ENCODE measurements at regions not wholly inside any gene's neighbourhood (a gene's known extent, or its start where the extent isn't known, plus 50 kb on each side); places are given as distances from the start of the nearest gene placed in this dataset.
A peak's percentile ranks its signal among the peaks of the same experiment; 100 is the strongest.

DNA sequence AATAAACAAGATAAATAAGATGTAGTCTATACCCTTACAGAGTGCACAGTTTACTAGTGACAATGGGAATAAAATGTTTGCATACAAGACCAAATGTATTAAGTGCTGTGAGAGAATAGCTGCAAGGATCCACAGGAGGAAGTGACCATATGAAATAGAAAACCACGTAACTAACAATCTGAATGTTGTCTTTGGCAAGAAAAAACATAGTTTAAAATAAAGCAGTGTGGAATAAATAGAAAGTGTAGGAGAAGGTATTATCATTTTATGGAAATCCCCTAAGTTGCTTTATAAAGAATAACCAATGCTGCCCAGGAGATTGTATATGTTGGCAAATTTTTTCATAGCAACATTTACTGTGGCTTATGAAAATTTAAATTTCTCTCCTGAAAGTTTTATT lies 116.1 kb downstream of the PCDH7 start:
- H3K4ac ChIP-seq (ENCODE audit: low read depth in 1 of 2, low read length in 2 of 2), result no peak overlapping the region
- no peak overlapping the region for H3K4me3 ChIP-seq (ENCODE audit: insufficient read depth in 1 of 2, low read depth in 1 of 2, low read length in 2 of 2)
- H2AFZ ChIP-seq (ENCODE audit: low read depth, low read length), result no peak overlapping the region
- H3K18ac ChIP-seq (ENCODE audit: low read depth in 1 of 2, low read length in 2 of 2), result no peak overlapping the region
- no peak overlapping the region for H4K91ac ChIP-seq (ENCODE audit: low read length)
- no peaks in the 10 kb centered on the region for H3K79me1 ChIP-seq (replicated peaks; ENCODE audit: low read length, poor library complexity, severe bottlenecking)
- H3K23ac ChIP-seq (ENCODE audit: low read length in 2 of 2), result no peak overlapping the region
- H3K9ac ChIP-seq (ENCODE audit: low read length), result no peak overlapping the region
- no peak overlapping the region for H3K14ac ChIP-seq (ENCODE audit: low read length in 2 of 2)
- no peak overlapping the region for H2BK120ac ChIP-seq (ENCODE audit: low read depth, low read length)
- H3K4me1 ChIP-seq (ENCODE audit: control insufficient read depth, insufficient read depth, low read depth, low read length), result peaks cover 3% of the 10 kb centered on the region
- H2BK5ac ChIP-seq (ENCODE audit: low read depth, low read length, poor library complexity, severe bottlenecking), result no peak overlapping the region
- H2BK12ac ChIP-seq (ENCODE audit: low read length in 2 of 2), result no peak overlapping the region
- no peak for DNase-seq
- no peaks in the 10 kb centered on the region for H3K27me3 ChIP-seq (ENCODE audit: control insufficient read depth in 1 of 2, insufficient read depth in 1 of 2, low read length in 2 of 2)
- H2AK5ac ChIP-seq (ENCODE audit: low read length, severe bottlenecking), result no peak overlapping the region
- H4K8ac ChIP-seq (ENCODE audit: low read length), result no peak overlapping the region
- no peak overlapping the region for H3K27ac ChIP-seq (ENCODE audit: low read length, poor library complexity, severe bottlenecking)
- 100% methylated on average over 1 of the region's 1 CpG for WGBS
- no peak overlapping the region for H2BK15ac ChIP-seq (ENCODE audit: low read depth, poor library complexity, severe bottlenecking)
- no peak overlapping the region for H3K4me2 ChIP-seq (ENCODE audit: low read length, poor library complexity, severe bottlenecking)
- H3K9me3 ChIP-seq (ENCODE audit: control insufficient read depth, low read length), result no peaks in the 10 kb centered on the region
- H3K36me3 ChIP-seq (ENCODE audit: control insufficient read depth in 1 of 2, insufficient read depth in 2 of 2, low read depth in 1 of 2, low read length in 2 of 2), result no peaks in the 10 kb centered on the region

DNA sequence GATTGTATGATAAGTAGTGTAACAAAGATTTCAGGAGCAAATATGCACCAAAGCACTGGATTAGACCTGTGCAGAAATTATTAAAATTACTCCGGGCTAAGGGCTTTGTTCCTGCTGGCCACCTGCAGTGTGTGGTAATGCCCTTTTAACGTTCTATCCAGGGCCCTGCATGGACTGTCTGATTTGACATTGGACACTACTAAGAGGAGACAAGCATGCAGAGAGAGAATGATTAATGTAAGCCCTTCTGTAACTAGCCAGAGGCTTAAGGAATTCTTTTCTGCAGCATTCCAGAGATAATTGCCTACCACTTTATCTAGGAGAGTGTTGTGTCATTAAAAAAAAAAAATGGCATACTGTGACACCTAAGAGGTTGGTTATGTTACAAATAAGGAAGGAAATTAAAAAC lies 117.0 kb downstream of the PCDH7 start:
- Histone ChIP-seq H3K14ac (ENCODE audit: low read length in 2 of 2) (no peak overlapping the region), H3K23ac (ENCODE audit: low read length in 2 of 2) (no peak overlapping the region), H2BK15ac (ENCODE audit: low read depth, poor library complexity, severe bottlenecking) (no peak overlapping the region), H4K91ac (ENCODE audit: low read length) (no peak overlapping the region), H3K4ac (ENCODE audit: low read depth in 1 of 2, low read length in 2 of 2) (no peak overlapping the region), H3K27me3 (ENCODE audit: control insufficient read depth in 1 of 2, insufficient read depth in 1 of 2, low read length in 2 of 2) (no peaks in the 10 kb centered on the region), H3K9me3 (ENCODE audit: control insufficient read depth, low read length) (no peaks in the 10 kb centered on the region), H3K4me3 (ENCODE audit: insufficient read depth in 1 of 2, low read depth in 1 of 2, low read length in 2 of 2) (no peak overlapping the region), H2BK120ac (ENCODE audit: low read depth, low read length) (no peak overlapping the region), H2AFZ (ENCODE audit: low read depth, low read length) (no peak overlapping the region), H3K27ac (ENCODE audit: low read length, poor library complexity, severe bottlenecking) (peak overlapping the region; percentile 56), H3K79me1 (replicated peaks; ENCODE audit: low read length, poor library complexity, severe bottlenecking) (no peaks in the 10 kb centered on the region), H3K36me3 (ENCODE audit: control insufficient read depth in 1 of 2, insufficient read depth in 2 of 2, low read depth in 1 of 2, low read length in 2 of 2) (no peaks in the 10 kb centered on the region), H4K8ac (ENCODE audit: low read length) (no peak overlapping the region), H2BK5ac (ENCODE audit: low read depth, low read length, poor library complexity, severe bottlenecking) (no peak overlapping the region), H3K4me1 (ENCODE audit: control insufficient read depth, insufficient read depth, low read depth, low read length) (peaks cover 3% of the 10 kb centered on the region), H2AK5ac (ENCODE audit: low read length, severe bottlenecking) (no peak overlapping the region), H2BK12ac (ENCODE audit: low read length in 2 of 2) (no peak overlapping the region), H3K9ac (ENCODE audit: low read length) (no peak overlapping the region), H3K4me2 (ENCODE audit: low read length, poor library complexity, severe bottlenecking) (no peak overlapping the region), H3K18ac (ENCODE audit: low read depth in 1 of 2, low read length in 2 of 2) (no peak overlapping the region)
- WGBS, result 2% methylated on average over 2 of the region's 2 CpGs
- peak; percentile 52 for DNase-seq

DNA sequence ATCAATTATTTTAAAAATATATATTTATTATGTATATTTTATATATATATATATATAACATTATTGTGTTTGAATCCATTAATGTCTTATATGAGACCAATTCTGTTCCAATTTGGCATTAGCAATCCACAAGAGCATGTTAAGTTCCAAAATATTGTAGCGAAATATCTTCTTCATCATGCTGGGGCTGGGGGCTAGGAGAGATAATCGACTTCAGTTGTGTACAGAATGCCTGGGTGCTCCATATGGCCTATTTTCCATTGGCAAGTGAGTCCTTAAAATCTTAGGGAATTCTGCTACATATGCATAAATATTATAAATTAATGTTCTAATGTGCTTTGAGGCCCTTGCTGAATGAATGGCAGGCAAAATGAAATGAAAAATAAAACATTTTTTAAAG lies 117.7 kb downstream of the PCDH7 start:
- H2BK15ac ChIP-seq (ENCODE audit: low read depth, poor library complexity, severe bottlenecking), result no peak overlapping the region
- H2BK120ac ChIP-seq (ENCODE audit: low read depth, low read length), result no peak overlapping the region
- H3K18ac ChIP-seq (ENCODE audit: low read depth in 1 of 2, low read length in 2 of 2), result no peak overlapping the region
- no peak overlapping the region for H2BK12ac ChIP-seq (ENCODE audit: low read length in 2 of 2)
- no peak overlapping the region for H4K91ac ChIP-seq (ENCODE audit: low read length)
- H4K8ac ChIP-seq (ENCODE audit: low read length), result no peak overlapping the region
- WGBS, result 96% methylated on average over 2 of the region's 2 CpGs
- no peak overlapping the region for H3K9ac ChIP-seq (ENCODE audit: low read length)
- H2BK5ac ChIP-seq (ENCODE audit: low read depth, low read length, poor library complexity, severe bottlenecking), result no peak overlapping the region
- no peak overlapping the region for H3K4ac ChIP-seq (ENCODE audit: low read depth in 1 of 2, low read length in 2 of 2)
- H2AK5ac ChIP-seq (ENCODE audit: low read length, severe bottlenecking), result peak overlapping the region; percentile 75
- H3K14ac ChIP-seq (ENCODE audit: low read length in 2 of 2), result no peak overlapping the region
- no peak overlapping the region for H3K23ac ChIP-seq (ENCODE audit: low read length in 2 of 2)
- H3K4me2 ChIP-seq (ENCODE audit: low read length, poor library complexity, severe bottlenecking), result no peak overlapping the region
- no peak overlapping the region for H3K27ac ChIP-seq (ENCODE audit: low read length, poor library complexity, severe bottlenecking)
- no peaks in the 10 kb centered on the region for H3K79me1 ChIP-seq (replicated peaks; ENCODE audit: low read length, poor library complexity, severe bottlenecking)
- H3K4me1 ChIP-seq (ENCODE audit: control insufficient read depth, insufficient read depth, low read depth, low read length), result peaks cover 3% of the 10 kb centered on the region
- no peaks in the 10 kb centered on the region for H3K27me3 ChIP-seq (ENCODE audit: control insufficient read depth in 1 of 2, insufficient read depth in 1 of 2, low read length in 2 of 2)
- H3K36me3 ChIP-seq (ENCODE audit: control insufficient read depth in 1 of 2, insufficient read depth in 2 of 2, low read depth in 1 of 2, low read length in 2 of 2), result no peaks in the 10 kb centered on the region
- DNase-seq, result no peak
- H3K4me3 ChIP-seq (ENCODE audit: insufficient read depth in 1 of 2, low read depth in 1 of 2, low read length in 2 of 2), result no peak overlapping the region
- no peak overlapping the region for H2AFZ ChIP-seq (ENCODE audit: low read depth, low read length)
- no peaks in the 10 kb centered on the region for H3K9me3 ChIP-seq (ENCODE audit: control insufficient read depth, low read length)

- H4K8ac ChIP-seq (ENCODE audit: low read length), result no peak overlapping the region
These were observed 118.2 kb downstream of the PCDH7 start for GRCh38 chr4:30838331-30838730.

More at GRCh38 chr4:30838331-30838730, 118.2 kb downstream of the PCDH7 start:
- no peak overlapping the region for H3K9ac ChIP-seq (ENCODE audit: low read length)
- no peak overlapping the region for H3K4ac ChIP-seq (ENCODE audit: low read depth in 1 of 2, low read length in 2 of 2)
- H3K4me3 ChIP-seq (ENCODE audit: insufficient read depth in 1 of 2, low read depth in 1 of 2, low read length in 2 of 2), result no peak overlapping the region
- no peak overlapping the region for H2AFZ ChIP-seq (ENCODE audit: low read depth, low read length)
- no peak overlapping the region for H3K18ac ChIP-seq (ENCODE audit: low read depth in 1 of 2, low read length in 2 of 2)
- no peak overlapping the region for H3K14ac ChIP-seq (ENCODE audit: low read length in 2 of 2)
- H2BK15ac ChIP-seq (ENCODE audit: low read depth, poor library complexity, severe bottlenecking), result no peak overlapping the region
- H4K91ac ChIP-seq (ENCODE audit: low read length), result no peak overlapping the region
- no peak overlapping the region for H2BK12ac ChIP-seq (ENCODE audit: low read length in 2 of 2)
- H3K23ac ChIP-seq (ENCODE audit: low read length in 2 of 2), result no peak overlapping the region
- no peaks in the 10 kb centered on the region for H3K36me3 ChIP-seq (ENCODE audit: control insufficient read depth in 1 of 2, insufficient read depth in 2 of 2, low read depth in 1 of 2, low read length in 2 of 2)
- H3K4me1 ChIP-seq (ENCODE audit: control insufficient read depth, insufficient read depth, low read depth, low read length), result peaks cover 3% of the 10 kb centered on the region
- no peak for DNase-seq
- no peaks in the 10 kb centered on the region for H3K9me3 ChIP-seq (ENCODE audit: control insufficient read depth, low read length)
- no peak overlapping the region for H2BK5ac ChIP-seq (ENCODE audit: low read depth, low read length, poor library complexity, severe bottlenecking)
- no peak overlapping the region for H3K27ac ChIP-seq (ENCODE audit: low read length, poor library complexity, severe bottlenecking)
- 42% methylated on average over 3 of the region's 3 CpGs for WGBS
- no peaks in the 10 kb centered on the region for H3K79me1 ChIP-seq (replicated peaks; ENCODE audit: low read length, poor library complexity, severe bottlenecking)
- H2AK5ac ChIP-seq (ENCODE audit: low read length, severe bottlenecking), result no peak overlapping the region
- no peaks in the 10 kb centered on the region for H3K27me3 ChIP-seq (ENCODE audit: control insufficient read depth in 1 of 2, insufficient read depth in 1 of 2, low read length in 2 of 2)
- H2BK120ac ChIP-seq (ENCODE audit: low read depth, low read length), result no peak overlapping the region
- H3K4me2 ChIP-seq (ENCODE audit: low read length, poor library complexity, severe bottlenecking), result no peak overlapping the region
